ENCODE measurements at regions not wholly inside any gene's neighbourhood (a gene's known extent, or its start where the extent isn't known, plus 50 kb on each side); places are given as distances from the start of the nearest gene placed in this dataset.
"Not testable (repeated sequence)": the region's sequence is repeated elsewhere in the genome, so short reads cannot be mapped to it uniquely, and the experiment has no call there.

DNA sequence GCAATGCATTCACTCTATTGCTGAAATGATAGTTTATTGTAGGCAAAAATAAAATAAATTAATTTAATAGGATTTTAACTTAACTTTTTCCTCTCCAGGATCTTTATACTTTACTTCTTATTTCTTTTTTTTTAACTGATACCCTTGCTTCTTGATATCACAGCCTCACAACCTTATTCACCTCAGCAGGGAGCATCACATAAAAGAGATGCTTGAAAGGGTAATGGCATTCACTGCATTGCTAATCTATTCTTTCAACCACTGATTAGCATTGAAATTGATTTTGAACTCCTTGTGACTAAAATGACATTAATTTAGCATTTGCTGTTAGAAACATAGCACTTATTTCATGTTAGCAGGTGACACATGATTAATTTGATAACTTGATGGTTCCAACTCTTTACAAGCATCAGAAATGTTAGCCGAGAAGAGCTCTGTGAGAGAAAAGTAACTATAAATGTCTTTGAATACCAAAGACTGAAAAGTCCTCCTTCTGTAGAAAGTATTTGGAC, 689.5 kb upstream of the MGAT4C start:
- DNase-seq (ENCODE audit: low read depth in 1 of 2, low spot score in 2 of 2) = no peak
- Histone ChIP-seq H3K36me3 (no peaks in the 10 kb centered on the region), H3K4me3 (no peak overlapping the region), H3K4me1 (replicated peaks) (no peaks in the 10 kb centered on the region), H3K27ac (no peak overlapping the region), H3K27me3 (replicated peaks) (no peaks in the 10 kb centered on the region), H3K9me3 (replicated peaks) (no peaks in the 10 kb centered on the region)

DNA sequence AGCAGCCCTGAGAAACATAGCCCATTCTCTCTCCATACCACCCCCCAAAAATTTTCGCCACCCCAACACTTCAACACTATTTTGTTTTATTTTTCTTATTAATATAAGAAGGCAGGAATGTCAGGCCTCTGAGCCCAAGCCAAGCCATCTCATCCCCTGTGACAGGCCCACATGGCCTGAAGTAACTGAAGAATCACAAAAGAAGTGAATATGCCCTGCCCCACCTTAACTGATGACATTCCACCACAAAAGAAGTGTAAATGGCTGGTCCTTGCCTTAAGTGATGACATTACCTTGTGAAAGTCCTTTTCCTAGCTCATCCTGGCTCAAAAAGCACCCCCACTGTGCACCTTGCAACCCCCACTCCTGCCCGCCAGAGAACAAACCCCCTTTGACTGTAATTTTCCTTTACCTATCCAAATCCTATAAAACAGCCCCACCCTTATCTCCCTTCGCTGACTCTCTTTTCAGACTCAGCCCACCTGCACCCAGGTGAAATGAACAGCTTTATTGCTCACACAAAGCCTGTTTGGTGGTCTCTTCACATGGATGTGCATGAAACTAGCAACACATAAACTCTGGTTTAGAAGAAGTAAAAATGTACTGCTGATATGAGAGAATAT, 688.1 kb upstream of the MGAT4C start:
- not testable (repeated sequence) for DNase-seq (ENCODE audit: low read depth in 1 of 2, low spot score in 2 of 2); H3K4me1 ChIP-seq (replicated peaks); H3K27me3 ChIP-seq (replicated peaks); H3K4me3 ChIP-seq; H3K9me3 ChIP-seq (replicated peaks); H3K36me3 ChIP-seq; H3K27ac ChIP-seq

DNA sequence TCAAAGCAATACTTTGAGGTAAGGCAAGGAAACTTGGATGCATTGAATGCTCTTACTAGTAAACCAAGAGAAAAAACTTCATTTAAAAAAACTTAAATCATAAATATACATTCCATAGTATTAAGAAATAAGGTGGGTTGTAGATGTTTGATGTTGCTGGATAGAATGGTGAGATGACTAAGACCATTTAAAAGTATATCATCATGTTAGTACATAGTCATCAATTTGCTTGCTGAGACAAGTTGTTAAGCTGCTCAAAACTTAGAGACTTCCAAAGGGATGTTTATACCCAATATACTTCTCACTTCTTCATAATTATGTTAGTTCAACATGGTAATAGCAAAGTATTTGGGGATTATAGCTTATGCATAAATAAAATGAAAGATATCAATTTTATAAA, 675.5 kb upstream of the MGAT4C start:
- Histone ChIP-seq H3K36me3 (no peaks in the 10 kb centered on the region), H3K27me3 (replicated peaks) (no peaks in the 10 kb centered on the region), H3K4me1 (replicated peaks) (no peaks in the 10 kb centered on the region), H3K27ac (no peak overlapping the region), H3K4me3 (no peak overlapping the region), H3K9me3 (replicated peaks) (no peaks in the 10 kb centered on the region)
- no peak for DNase-seq (ENCODE audit: low read depth in 1 of 2, low spot score in 2 of 2)

DNA sequence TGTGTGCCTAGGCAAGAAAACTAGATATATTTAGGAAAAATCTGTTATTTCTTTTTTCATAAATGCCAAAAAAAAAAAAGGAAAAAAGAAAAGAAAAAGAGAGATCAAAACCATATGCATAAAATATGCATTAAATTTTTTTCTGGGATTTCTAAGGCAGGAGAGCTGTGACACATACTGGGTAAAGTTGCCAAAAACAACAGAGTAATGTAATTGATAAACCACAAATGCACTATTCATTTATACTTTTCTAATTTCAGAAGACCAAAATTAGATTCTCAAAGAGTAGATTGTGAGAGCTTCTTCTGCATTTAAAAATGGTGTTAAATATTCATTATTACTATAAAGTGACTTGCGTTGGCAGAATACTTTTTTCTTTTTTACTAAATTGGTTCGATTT, 673.8 kb upstream of the MGAT4C start:
- H3K36me3 ChIP-seq = no peaks in the 10 kb centered on the region
- no peak overlapping the region for H3K4me3 ChIP-seq
- H3K9me3 ChIP-seq (replicated peaks) = no peaks in the 10 kb centered on the region
- no peaks in the 10 kb centered on the region for H3K27me3 ChIP-seq (replicated peaks)
- no peaks in the 10 kb centered on the region for H3K4me1 ChIP-seq (replicated peaks)
- no peak overlapping the region for H3K27ac ChIP-seq
- no peak for DNase-seq (ENCODE audit: low read depth in 1 of 2, low spot score in 2 of 2)

DNA sequence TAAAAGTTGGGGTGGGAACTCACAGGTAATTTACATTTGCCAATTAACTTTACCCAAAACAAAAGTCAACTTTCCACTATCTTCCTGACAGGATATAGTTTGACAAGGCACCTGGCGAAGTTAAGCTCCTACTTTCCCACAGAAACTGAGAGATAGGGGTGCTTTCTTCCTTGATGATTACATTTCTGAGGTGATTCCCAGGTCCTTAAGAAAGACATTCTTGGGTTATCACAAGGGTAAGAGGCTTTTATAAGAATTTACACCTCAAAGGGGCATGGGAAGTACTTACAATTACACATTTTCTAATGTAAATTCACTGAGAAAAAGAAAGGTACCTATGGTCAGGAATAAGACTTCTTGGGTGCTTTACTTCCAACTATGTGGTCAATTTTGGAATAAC, 660.9 kb upstream of the MGAT4C start:
- H3K4me3 ChIP-seq = no peak overlapping the region
- H3K4me1 ChIP-seq (replicated peaks) = no peaks in the 10 kb centered on the region; the same call in 1 of the 2 replicates
- no peaks in the 10 kb centered on the region for H3K27me3 ChIP-seq (replicated peaks)
- no peak for DNase-seq (ENCODE audit: low read depth in 1 of 2, low spot score in 2 of 2)
- H3K36me3 ChIP-seq = no peaks in the 10 kb centered on the region
- no peaks in the 10 kb centered on the region for H3K9me3 ChIP-seq (replicated peaks)
- no peak overlapping the region for H3K27ac ChIP-seq

DNA sequence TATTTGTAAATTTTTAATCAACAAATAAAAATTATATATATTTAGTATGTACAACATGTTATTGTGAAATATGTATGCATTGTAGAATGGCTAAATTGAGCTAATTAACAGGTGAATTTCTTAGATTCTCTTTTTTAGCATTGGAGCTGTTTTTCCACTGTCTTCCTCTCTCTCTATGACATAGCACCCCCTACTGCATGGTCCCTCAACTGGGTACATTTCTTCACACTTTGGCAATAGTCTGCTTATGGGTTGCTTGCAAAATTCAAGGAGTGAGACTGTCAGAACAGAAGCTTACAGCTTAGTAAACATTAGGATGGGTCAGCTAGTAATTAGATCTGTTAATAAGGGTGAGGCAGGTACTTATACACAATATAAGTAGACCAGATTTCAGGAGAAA, 658.5 kb upstream of the MGAT4C start:
- Histone ChIP-seq H3K27me3 (replicated peaks) (no peaks in the 10 kb centered on the region), H3K4me3 (no peak overlapping the region), H3K27ac (no peak overlapping the region), H3K9me3 (replicated peaks) (no peaks in the 10 kb centered on the region), H3K4me1 (replicated peaks) (no peaks in the 10 kb centered on the region; the same call in 1 of the 2 replicates), H3K36me3 (no peaks in the 10 kb centered on the region)
- no peak for DNase-seq (ENCODE audit: low read depth in 1 of 2, low spot score in 2 of 2)

DNA sequence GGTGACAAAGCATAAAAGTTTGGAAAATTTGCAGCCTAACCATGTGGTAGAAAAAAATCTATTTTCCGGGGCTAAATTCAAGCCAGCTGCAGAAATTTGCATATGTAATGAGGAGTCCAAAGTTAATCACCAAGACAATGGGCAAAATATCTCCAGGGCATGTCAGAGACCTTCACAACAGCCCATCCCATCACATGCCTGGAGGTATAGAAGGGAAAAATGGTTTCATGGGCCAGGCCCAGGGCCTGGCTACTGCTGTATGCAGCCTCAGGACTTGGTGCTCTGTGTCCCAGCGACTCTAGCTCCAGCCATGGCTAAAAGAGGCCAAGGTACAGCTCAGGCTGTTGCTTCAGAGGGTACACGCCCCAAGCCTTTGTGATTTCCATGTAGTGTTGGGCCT, 655.8 kb upstream of the MGAT4C start:
- Histone ChIP-seq H3K4me1 (replicated peaks) (no peaks in the 10 kb centered on the region; the same call in 1 of the 2 replicates), H3K4me3 (no peak overlapping the region), H3K36me3 (no peaks in the 10 kb centered on the region), H3K27ac (no peak overlapping the region), H3K9me3 (replicated peaks) (no peaks in the 10 kb centered on the region), H3K27me3 (replicated peaks) (no peaks in the 10 kb centered on the region)
- DNase-seq (ENCODE audit: low read depth in 1 of 2, low spot score in 2 of 2) = no peak

DNA sequence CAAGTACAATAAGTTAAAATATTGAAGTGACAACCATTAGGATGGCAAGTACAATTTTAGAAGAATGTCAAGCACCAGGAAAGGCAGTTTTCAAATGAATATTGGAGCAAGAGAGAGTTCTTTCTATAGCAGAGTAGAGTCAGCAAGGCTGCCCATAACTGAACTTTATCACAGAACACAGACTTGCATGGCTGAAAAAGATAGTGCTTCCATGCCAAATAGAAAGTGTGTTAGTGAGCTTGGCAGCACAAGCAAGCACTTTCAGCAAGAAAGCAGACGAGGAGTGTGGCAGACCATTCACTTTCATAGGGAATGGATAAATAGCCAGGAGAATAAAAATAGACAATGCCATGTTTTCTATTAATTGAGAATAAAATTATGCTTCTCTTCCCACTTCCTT, 647.0 kb upstream of the MGAT4C start:
- no peak overlapping the region for H3K27ac ChIP-seq
- no peaks in the 10 kb centered on the region for H3K9me3 ChIP-seq (replicated peaks)
- no peaks in the 10 kb centered on the region for H3K27me3 ChIP-seq (replicated peaks)
- no peak overlapping the region for H3K4me3 ChIP-seq
- DNase-seq (ENCODE audit: low read depth in 1 of 2, low spot score in 2 of 2) = no peak
- H3K4me1 ChIP-seq (replicated peaks) = no peaks in the 10 kb centered on the region
- no peaks in the 10 kb centered on the region for H3K36me3 ChIP-seq

DNA sequence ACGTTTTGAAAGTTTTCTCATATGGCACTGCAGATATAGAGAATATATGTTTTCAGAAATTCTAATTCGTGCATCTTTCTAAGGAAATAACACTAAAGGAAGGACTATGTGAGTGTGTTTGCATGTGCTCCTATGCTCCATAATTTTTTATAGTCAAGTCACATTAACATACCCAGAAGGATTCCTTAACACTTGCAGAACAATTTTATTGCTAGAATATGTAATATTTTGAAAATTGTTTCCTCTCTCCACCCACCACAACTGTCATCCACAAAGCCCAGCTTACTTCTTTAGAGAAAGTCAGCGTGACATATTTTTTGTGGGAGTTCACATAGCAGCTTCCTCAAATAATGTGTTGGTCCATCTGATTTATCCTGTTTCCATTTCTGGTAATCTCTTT, 604.6 kb upstream of the MGAT4C start:
- H3K27me3 ChIP-seq (replicated peaks) = no peaks in the 10 kb centered on the region
- H3K4me1 ChIP-seq (replicated peaks) = no peaks in the 10 kb centered on the region
- H3K9me3 ChIP-seq (replicated peaks) = no peaks in the 10 kb centered on the region
- H3K27ac ChIP-seq = no peak overlapping the region
- H3K36me3 ChIP-seq = no peaks in the 10 kb centered on the region
- no peak for DNase-seq (ENCODE audit: low read depth in 1 of 2, low spot score in 2 of 2)
- no peak overlapping the region for H3K4me3 ChIP-seq

DNA sequence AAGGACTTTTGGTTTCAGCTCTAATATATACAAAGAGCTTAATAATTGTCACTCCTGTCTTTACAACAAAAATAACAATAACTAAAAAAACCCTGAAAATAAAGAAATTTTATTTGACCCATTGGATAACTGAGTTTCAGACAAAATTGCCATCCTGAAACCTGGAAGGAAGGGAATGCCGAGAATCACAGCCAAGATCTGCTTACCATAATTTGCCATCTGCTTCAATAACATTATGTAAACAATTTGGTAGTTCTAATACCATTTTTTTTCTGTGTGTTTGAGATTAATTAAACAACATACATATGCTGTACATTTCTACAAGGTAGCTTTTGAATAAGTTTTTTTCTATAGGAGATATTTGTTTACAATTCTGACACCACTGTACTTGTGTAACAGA, 596.3 kb upstream of the MGAT4C start:
- H3K27me3 ChIP-seq (replicated peaks) = no peaks in the 10 kb centered on the region
- H3K4me3 ChIP-seq = no peak overlapping the region
- H3K4me1 ChIP-seq (replicated peaks) = no peaks in the 10 kb centered on the region
- no peaks in the 10 kb centered on the region for H3K9me3 ChIP-seq (replicated peaks)
- no peaks in the 10 kb centered on the region for H3K36me3 ChIP-seq
- H3K27ac ChIP-seq = no peak overlapping the region
- DNase-seq (ENCODE audit: low read depth in 1 of 2, low spot score in 2 of 2) = no peak

DNA sequence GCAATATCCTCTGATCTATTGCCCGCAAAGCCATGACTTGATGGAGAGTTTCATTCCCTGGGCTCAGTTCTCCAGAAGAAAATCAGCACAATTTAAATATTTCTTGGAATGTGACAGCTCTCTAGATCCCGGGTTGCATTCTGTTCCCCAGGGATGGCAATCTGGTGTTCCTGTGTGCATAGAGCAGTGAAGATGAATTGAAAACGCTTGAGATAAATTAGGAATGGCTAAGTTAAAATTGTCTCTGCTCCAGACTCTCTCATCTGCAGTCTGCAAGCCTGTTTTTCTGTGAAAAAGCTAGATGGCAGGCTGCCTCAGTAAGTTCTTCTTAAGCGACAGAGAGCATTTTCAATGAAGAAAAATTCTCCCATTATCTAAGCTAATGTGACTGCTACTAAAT, 582.5 kb upstream of the MGAT4C start:
- no peak overlapping the region for H3K27ac ChIP-seq
- no peaks in the 10 kb centered on the region for H3K9me3 ChIP-seq (replicated peaks)
- DNase-seq (ENCODE audit: low read depth in 1 of 2, low spot score in 2 of 2) = no peak
- H3K4me3 ChIP-seq = no peak overlapping the region
- H3K4me1 ChIP-seq (replicated peaks) = no peaks in the 10 kb centered on the region
- no peaks in the 10 kb centered on the region for H3K36me3 ChIP-seq
- no peaks in the 10 kb centered on the region for H3K27me3 ChIP-seq (replicated peaks)

DNA sequence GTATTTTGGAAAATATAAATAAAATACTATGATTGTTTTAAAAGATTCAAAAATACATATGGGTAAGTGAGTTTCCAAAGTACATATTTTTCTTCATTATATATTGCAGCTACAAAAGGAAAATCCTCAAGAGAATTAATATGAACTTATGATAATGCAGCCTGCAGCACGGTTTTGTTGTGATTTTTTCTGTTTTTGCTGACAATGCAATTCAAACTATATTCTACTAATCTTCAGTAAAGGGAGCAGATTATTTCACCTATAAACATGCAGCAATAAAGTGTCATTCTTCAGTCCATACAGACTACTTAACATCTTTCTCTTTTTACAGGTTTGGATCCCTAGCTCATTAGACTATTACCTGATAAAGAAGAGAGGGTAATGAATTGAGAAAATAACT, 582.1 kb upstream of the MGAT4C start:
- Histone ChIP-seq H3K4me1 (replicated peaks) (no peaks in the 10 kb centered on the region), H3K27me3 (replicated peaks) (no peaks in the 10 kb centered on the region), H3K9me3 (replicated peaks) (no peaks in the 10 kb centered on the region), H3K36me3 (no peaks in the 10 kb centered on the region), H3K4me3 (no peak overlapping the region), H3K27ac (no peak overlapping the region)
- no peak for DNase-seq (ENCODE audit: low read depth in 1 of 2, low spot score in 2 of 2)

DNA sequence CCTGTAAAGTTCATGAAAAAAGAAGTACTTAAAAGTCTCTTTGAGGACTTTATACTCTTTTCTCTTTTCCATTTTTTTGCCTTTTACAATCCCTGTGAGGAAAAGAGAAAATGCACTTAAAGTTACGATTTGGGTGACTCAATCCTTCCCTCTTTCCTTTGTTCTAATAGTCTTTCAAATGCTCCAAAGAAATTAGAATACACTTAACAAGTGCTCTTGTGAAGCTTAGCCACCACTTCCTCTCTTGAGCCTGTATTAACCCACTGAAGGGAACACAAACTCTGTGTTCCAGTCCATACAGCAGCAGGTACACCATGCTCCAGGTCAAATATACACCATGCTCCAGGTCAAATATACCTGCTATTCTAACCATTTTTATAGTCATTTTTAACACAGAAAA, 581.1 kb upstream of the MGAT4C start:
- Histone ChIP-seq H3K9me3 (replicated peaks) (no peaks in the 10 kb centered on the region), H3K27me3 (replicated peaks) (no peaks in the 10 kb centered on the region), H3K36me3 (no peaks in the 10 kb centered on the region), H3K4me3 (no peak overlapping the region), H3K4me1 (replicated peaks) (no peaks in the 10 kb centered on the region), H3K27ac (no peak overlapping the region)
- no peak for DNase-seq (ENCODE audit: low read depth in 1 of 2, low spot score in 2 of 2)

DNA sequence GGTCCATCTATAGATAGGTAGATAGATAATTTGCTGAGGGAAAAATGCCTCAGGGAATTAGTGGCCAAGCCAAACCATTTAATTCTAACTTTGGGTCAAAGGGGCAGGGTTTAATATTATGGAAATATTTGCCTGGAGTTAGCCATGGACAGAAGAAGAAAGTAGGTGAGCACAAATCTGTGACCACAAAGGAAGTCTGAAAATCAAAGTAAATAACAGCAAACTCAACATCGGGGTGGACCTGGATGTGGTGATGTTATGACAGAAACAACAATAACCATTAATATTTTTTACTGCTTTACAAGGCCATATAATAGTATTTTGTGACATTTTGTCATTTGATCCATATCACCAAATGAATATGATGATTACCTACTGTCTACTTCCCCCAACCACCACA, 578.0 kb upstream of the MGAT4C start:
- Histone ChIP-seq H3K4me3 (no peak overlapping the region), H3K36me3 (no peaks in the 10 kb centered on the region), H3K4me1 (replicated peaks) (no peaks in the 10 kb centered on the region), H3K27me3 (replicated peaks) (no peaks in the 10 kb centered on the region), H3K9me3 (replicated peaks) (no peaks in the 10 kb centered on the region), H3K27ac (no peak overlapping the region)
- DNase-seq (ENCODE audit: low read depth in 1 of 2, low spot score in 2 of 2) = no peak

DNA sequence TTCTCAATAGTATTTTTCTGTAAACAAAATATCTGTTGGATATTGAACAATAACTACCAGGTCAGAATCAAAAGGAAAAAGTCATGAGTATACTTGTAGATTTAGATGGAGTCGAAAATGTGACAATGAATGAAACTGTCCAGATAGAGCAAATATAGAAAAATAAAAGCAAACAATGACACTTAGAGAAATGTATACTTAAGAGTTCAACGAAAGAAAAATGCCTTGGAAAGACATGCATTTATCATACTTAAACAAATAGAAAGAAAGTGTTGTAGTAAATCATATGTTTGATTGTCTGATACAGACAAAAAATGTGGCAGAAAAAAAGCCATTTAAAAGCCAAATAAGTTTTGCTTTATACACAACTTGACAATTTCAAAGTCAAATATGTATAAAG, 571.2 kb upstream of the MGAT4C start:
- H3K27ac ChIP-seq = no peak overlapping the region
- no peaks in the 10 kb centered on the region for H3K36me3 ChIP-seq
- no peaks in the 10 kb centered on the region for H3K4me1 ChIP-seq (replicated peaks)
- H3K27me3 ChIP-seq (replicated peaks) = no peaks in the 10 kb centered on the region
- no peak overlapping the region for H3K4me3 ChIP-seq
- no peaks in the 10 kb centered on the region for H3K9me3 ChIP-seq (replicated peaks)
- no peak for DNase-seq (ENCODE audit: low read depth in 1 of 2, low spot score in 2 of 2)

Data from SJSA1 (cell line).